SH-SY5Y (cell line): ENCODE measurements at regions not wholly inside any gene's neighbourhood (a gene's known extent, or its start where the extent isn't known, plus 50 kb on each side); places are given as distances from the start of the nearest gene placed in this dataset.

Source experiments
- GATA2 ChIP-seq: IDR thresholded peaks from 2 replicates; pipeline ENCODE4 v1.6.1; 2011; ENCODE audit warnings: mild to moderate bottlenecking, low read depth, low read length
- GATA3 ChIP-seq: IDR thresholded peaks from 2 replicates; pipeline ENCODE4 v1.6.1; 2011; ENCODE audit warnings: low read depth, mild to moderate bottlenecking, low read length, moderate library complexity

GRCh38 chr3:72313308-72313707 is 528.4 kb upstream of the PROK2 start:
- no peak for TF ChIP-seq GATA2
- no peak for TF ChIP-seq GATA3
